Ovary (tissue), 3 donors: ENCODE measurements at regions not wholly inside any gene's neighbourhood (a gene's known extent, or its start where the extent isn't known, plus 50 kb on each side); places are given as distances from the start of the nearest gene placed in this dataset.

ENCODE experiments used
- CTCF ChIP-seq, 3 donors: fragments of 450-650 bp in 2 of 3; fragments of 200-600 bp in 1 of 3; IDR thresholded peaks; one replicate each; pipeline versions ENCODE4 v1.5.1 to v1.8.0; 2016 to 2022; ENCODE audit warnings: antibody characterized with exemption in 3 of 3, mild to moderate bottlenecking in 1 of 3
- EP300 ChIP-seq: sonication (generic); formaldehyde crosslinking; IDR thresholded peaks from one replicate; pipeline ENCODE4 v1.6.1; 2017; ENCODE audit warnings: antibody characterized with exemption
- POLR2A ChIP-seq: fragments of 450-650 bp; IDR thresholded peaks from one replicate; pipeline ENCODE4 v1.6.1; 2017; ENCODE audit warnings: antibody characterized with exemption, mild to moderate bottlenecking, moderate library complexity
- donor health status: DM: no; HTN: no; CAD: no.

DNA sequence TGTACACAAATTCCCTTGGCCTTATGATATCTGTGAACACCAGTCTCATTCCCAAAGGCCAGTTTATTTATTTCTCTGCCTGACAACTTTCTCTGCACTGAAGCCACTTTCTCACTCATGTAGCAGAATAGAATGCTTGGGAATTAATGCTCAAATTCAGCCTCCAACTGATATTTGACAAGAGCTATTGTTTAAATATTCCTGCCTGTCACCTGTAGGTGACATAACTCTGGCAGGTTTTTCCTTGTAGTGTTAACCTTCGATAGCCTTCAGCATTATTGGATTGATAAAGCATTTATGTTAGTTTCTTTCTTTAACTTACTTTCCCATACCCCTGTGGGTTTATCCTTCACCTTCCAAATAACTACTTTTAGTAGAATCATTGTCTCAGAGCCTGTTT lies 1183.2 kb upstream of the ADGRB3 start:
- TF ChIP-seq CTCF (IDR thresholded peaks at IDR 0.05) = no peak
- TF ChIP-seq EP300 = no peak
- TF ChIP-seq POLR2A = no peak
